ENCODE measurements at regions not wholly inside any gene's neighbourhood (a gene's known extent, or its start where the extent isn't known, plus 50 kb on each side); places are given as distances from the start of the nearest gene placed in this dataset.

GRCh38 chr14:87687420-87687819 is 305.6 kb downstream of the GALC start:
- TF ChIP-seq CTCF (IDR thresholded peaks at IDR 0.05) (no peak), POLR2AphosphoS5 (IDR thresholded peaks at IDR 0.05) (no peak), POLR2A (IDR thresholded peaks at IDR 0.05; ENCODE audit: low read depth) (no peak)
